Neural cell (in vitro differentiated cells): ENCODE measurements at regions not wholly inside any gene's neighbourhood (a gene's known extent, or its start where the extent isn't known, plus 50 kb on each side); places are given as distances from the start of the nearest gene placed in this dataset.

Experiments used
- H2AFZ ChIP-seq: fragments of 200-600, 300-800 bp; sonication (generic), shearing (Covaris generic); 2 replicates; pipeline ENCODE4 v1.6.0; 2014; ENCODE audit warnings: low read depth, mild to moderate bottlenecking, antibody characterized with exemption, low read length, moderate library complexity
- H3F3A ChIP-seq: fragments of 200-600 bp; shearing (Covaris generic); 2 replicates; pipeline ENCODE4 v1.6.1; 2016; ENCODE audit warnings: mild to moderate bottlenecking, moderate library complexity, mixed read lengths, antibody characterized with exemption, low read length; ENCODE audit not compliant: insufficient read depth, poor library complexity, severe bottlenecking
- H3K27ac ChIP-seq: fragments of 200-600, 300-800 bp; sonication (generic), shearing (Covaris generic); 2 replicates; pipeline ENCODE4 v1.5.1; 2014; ENCODE audit warnings: mild to moderate bottlenecking, low read length, moderate library complexity
- H3K27me3 ChIP-seq: fragments of 300-800, 200-600 bp; sonication (generic), shearing (Covaris generic); 2 replicates; pipeline ENCODE4 v1.6.0; 2014; ENCODE audit warnings: mild to moderate bottlenecking, low read depth, low read length, moderate library complexity; ENCODE audit not compliant: insufficient read depth
- H3K36me3 ChIP-seq: fragments of 300-800, 200-600 bp; sonication (generic), shearing (Covaris generic); 2 replicates; pipeline ENCODE4 v1.5.1; 2014; ENCODE audit warnings: mild to moderate bottlenecking, antibody characterized with exemption, low read length, moderate library complexity; ENCODE audit not compliant: insufficient read depth
- H3K4me2 ChIP-seq: fragments of 300-800, 200-600 bp; sonication (generic), shearing (Covaris generic); 2 replicates; pipeline ENCODE4 v1.6.0; 2014; ENCODE audit warnings: mild to moderate bottlenecking, low read length
- H3K4me3 ChIP-seq: fragments of 300-800, 200-600 bp; sonication (generic), shearing (Covaris generic); 2 replicates; pipeline ENCODE4 v1.5.1; 2014; ENCODE audit warnings: mild to moderate bottlenecking, low read length, moderate library complexity
- H3K79me2 ChIP-seq: fragments of 200-600 bp; shearing (Covaris generic); replicated peaks from 2 replicates; pipeline ENCODE4 v1.6.0; 2014; ENCODE audit warnings: mild to moderate bottlenecking, low read length, moderate library complexity; ENCODE audit not compliant: insufficient read depth
- H3K9ac ChIP-seq: fragments of 300-800, 200-600 bp; sonication (generic), shearing (Covaris generic); 2 replicates; pipeline ENCODE4 v1.6.1; 2016; ENCODE audit warnings: mild to moderate bottlenecking, low read length, mixed read lengths
- H3K9me2 ChIP-seq: fragments of 200-600 bp; shearing (Covaris generic); 2 replicates; pipeline ENCODE4 v1.6.1; 2016; ENCODE audit warnings: mild to moderate bottlenecking, low read length, mixed read lengths; ENCODE audit not compliant: insufficient read depth
- H3K9me3 ChIP-seq: fragments of 200-600, 300-800 bp; sonication (generic), shearing (Covaris generic); 2 replicates; pipeline ENCODE4 v1.6.1; 2016; ENCODE audit warnings: mild to moderate bottlenecking, mixed run types, low read length, moderate library complexity, mixed read lengths
- H4K20me1 ChIP-seq: fragments of 200-600 bp; shearing (Covaris generic); 2 replicates; pipeline ENCODE4 v1.6.1; 2016; ENCODE audit warnings: mild to moderate bottlenecking, mixed run types; ENCODE audit not compliant: insufficient read depth
- CTCF ChIP-seq: fragments of 450-650 bp; IDR thresholded peaks from 2 replicates; pipeline ENCODE4 v1.5.1; 2014; ENCODE audit warnings: antibody characterized with exemption, mild to moderate bottlenecking, moderate library complexity; ENCODE audit not compliant: poor library complexity, severe bottlenecking
- EP300 ChIP-seq: fragments of 450-650 bp; conservative IDR thresholded peaks from 2 replicates; pipeline ENCODE4 v1.6.1; 2014; ENCODE audit warnings: antibody characterized with exemption, mild to moderate bottlenecking, moderate library complexity; ENCODE audit not compliant: poor library complexity, severe bottlenecking
- EZH2 ChIP-seq: fragments of 200-600, 300-800 bp; shearing (Covaris generic), sonication (generic); IDR thresholded peaks from 2 replicates; pipeline ENCODE4 v1.6.1; 2014; ENCODE audit warnings: antibody characterized with exemption, low read length, borderline replicate concordance, mild to moderate bottlenecking; ENCODE audit not compliant: insufficient read depth, poor library complexity, severe bottlenecking
- MXI1 ChIP-seq: fragments of 450-650 bp; conservative IDR thresholded peaks from 2 replicates; pipeline ENCODE4 v1.6.1; 2014; ENCODE audit warnings: antibody characterized with exemption, mild to moderate bottlenecking; ENCODE audit not compliant: poor library complexity, severe bottlenecking
- POLR2AphosphoS5 ChIP-seq: IDR thresholded peaks from 2 replicates; pipeline ENCODE4 v1.6.1; 2012
- RAD21 ChIP-seq: fragments of 450-650 bp; conservative IDR thresholded peaks from 2 replicates; pipeline ENCODE4 v1.6.1; 2014; ENCODE audit warnings: antibody characterized with exemption, mild to moderate bottlenecking, moderate library complexity
- REST ChIP-seq: IDR thresholded peaks from 2 replicates; pipeline ENCODE4 v1.6.1; 2012; ENCODE audit warnings: borderline replicate concordance
- SMC3 ChIP-seq: fragments of 450-650 bp; conservative IDR thresholded peaks from 2 replicates; pipeline ENCODE4 v1.6.1; 2014; ENCODE audit warnings: antibody characterized with exemption, mild to moderate bottlenecking, moderate library complexity; ENCODE audit not compliant: poor library complexity
- TAF1 ChIP-seq: IDR thresholded peaks from 2 replicates; pipeline ENCODE4 v1.6.1; 2012; ENCODE audit warnings: low read depth

GRCh38 chr16:65666132-65666941 is 544.5 kb upstream of the CDH11 start:
- Histone ChIP-seq H3K4me2 (no peak overlapping the region), H3K27ac (no peak overlapping the region), H3K27me3 (no peaks in the 10 kb centered on the region), H3K36me3 (no peaks in the 10 kb centered on the region), H3F3A (no peaks in the 10 kb centered on the region), H3K79me2 (no peaks in the 10 kb centered on the region), H3K9me3 (no peaks in the 10 kb centered on the region), H3K9ac (no peak overlapping the region), H2AFZ (no peak overlapping the region), H3K9me2 (no peaks in the 10 kb centered on the region), H3K4me3 (no peak overlapping the region), H4K20me1 (no peaks in the 10 kb centered on the region)
- TF ChIP-seq CTCF (no peak), REST (no peak), RAD21 (no peak), SMC3 (no peak)

DNA sequence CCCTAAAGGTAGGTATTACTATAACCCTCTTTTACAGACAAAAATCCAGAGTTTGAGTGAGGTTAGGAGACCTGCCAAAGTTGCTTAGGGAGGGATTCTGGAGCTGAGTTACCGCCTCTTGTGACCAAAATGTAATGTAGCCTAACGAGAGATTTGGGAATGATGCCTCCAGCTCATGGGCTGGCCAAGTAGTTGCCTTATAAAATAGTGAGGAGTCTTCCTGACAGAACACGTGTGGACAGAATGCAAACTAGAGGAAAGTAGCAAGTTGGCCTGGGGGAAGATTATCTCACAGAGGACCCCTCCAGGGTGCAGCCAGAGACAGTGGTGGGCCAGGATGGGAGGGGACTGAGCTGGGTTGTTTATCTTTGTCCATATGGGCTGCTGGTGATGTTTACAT is 543.7 kb upstream of the CDH11 start:
- Histone ChIP-seq H3K9me2 (no peaks in the 10 kb centered on the region), H3K9ac (no peak overlapping the region), H3K36me3 (no peaks in the 10 kb centered on the region), H3K27me3 (no peaks in the 10 kb centered on the region), H3K4me2 (no peak overlapping the region), H3K79me2 (no peaks in the 10 kb centered on the region), H2AFZ (no peak overlapping the region), H3K4me3 (no peak overlapping the region), H3K9me3 (no peaks in the 10 kb centered on the region), H3F3A (no peaks in the 10 kb centered on the region), H4K20me1 (no peaks in the 10 kb centered on the region), H3K27ac (no peak overlapping the region)
- TF ChIP-seq RAD21 (no peak), REST (no peak), POLR2AphosphoS5 (no peak), TAF1 (no peak), EZH2 (no peak), SMC3 (no peak), CTCF (no peak), MXI1 (no peak), EP300 (no peak)
